ENCODE measurements at regions not wholly inside any gene's neighbourhood (a gene's known extent, or its start where the extent isn't known, plus 50 kb on each side); places are given as distances from the start of the nearest gene placed in this dataset.

- no peak overlapping the region for H3K27ac Mint-ChIP-seq
- no peaks in the 10 kb centered on the region for H3K36me3 Mint-ChIP-seq (ENCODE audit: low read depth)
- no peak overlapping the region for H3K4me3 Mint-ChIP-seq
These were observed 155.8 kb upstream of the BRINP3 start for GRCh38 chr1:190633488-190633887.

GRCh38 chr1:190634134-190634533 lies 156.5 kb upstream of the BRINP3 start:
- H3K4me3 Mint-ChIP-seq: no peak overlapping the region
- no peak overlapping the region for H3K27ac Mint-ChIP-seq
- no peaks in the 10 kb centered on the region for H3K4me1 Mint-ChIP-seq (ENCODE audit: low read depth)
- no peaks in the 10 kb centered on the region for H3K36me3 Mint-ChIP-seq (ENCODE audit: low read depth)
- DNase-seq: no peak
- H3K9me3 Mint-ChIP-seq: peaks cover 45% of the 10 kb centered on the region
- no peak for TF ChIP-seq CTCF (IDR thresholded peaks at IDR 0.05)
- H3K27me3 Mint-ChIP-seq (ENCODE audit: insufficient read depth): no peaks in the 10 kb centered on the region

More at GRCh38 chr1:190633488-190633887, 155.8 kb upstream of the BRINP3 start:
- Mint-ChIP-seq H3K4me1 (ENCODE audit: low read depth) (no peaks in the 10 kb centered on the region), H3K27me3 (ENCODE audit: insufficient read depth) (no peaks in the 10 kb centered on the region), H3K9me3 (peaks cover 45% of the 10 kb centered on the region)
- no peak for TF ChIP-seq CTCF (IDR thresholded peaks at IDR 0.05)
- DNase-seq: no peak

DNA sequence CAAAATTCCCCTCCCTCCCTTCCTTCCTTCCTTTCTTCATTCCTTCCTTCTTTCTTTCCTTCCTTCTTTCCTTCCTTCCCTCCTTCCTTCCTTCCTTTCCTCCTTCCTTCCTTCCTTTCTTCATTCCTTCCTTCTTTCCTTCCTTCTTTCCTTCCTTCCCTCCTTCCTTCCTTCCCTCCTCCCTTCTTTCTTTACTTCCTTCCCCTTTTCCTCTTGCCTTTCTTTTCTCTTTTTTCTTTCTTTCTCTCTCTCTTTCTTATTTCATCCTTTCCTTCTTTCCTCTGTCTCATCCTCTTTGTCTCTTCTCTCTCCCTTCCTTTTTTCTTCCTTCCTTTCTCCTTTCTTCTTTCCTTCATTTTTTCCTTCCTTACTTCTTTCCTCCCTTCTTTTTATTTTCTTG lies 171.9 kb upstream of the BRINP3 start:
- peaks cover 25% of the 10 kb centered on the region for H3K9me3 Mint-ChIP-seq
- peaks cover 5% of the 10 kb centered on the region; the same call in 1 of the 2 replicates for H3K36me3 Mint-ChIP-seq (ENCODE audit: low read depth)
- H3K27ac Mint-ChIP-seq: no peak overlapping the region
- no peak overlapping the region for H3K4me3 Mint-ChIP-seq
- TF ChIP-seq CTCF (IDR thresholded peaks at IDR 0.05): no peak
- no peaks in the 10 kb centered on the region for H3K27me3 Mint-ChIP-seq (ENCODE audit: insufficient read depth)
- H3K4me1 Mint-ChIP-seq (ENCODE audit: low read depth): no peaks in the 10 kb centered on the region
- DNase-seq: no peak

DNA sequence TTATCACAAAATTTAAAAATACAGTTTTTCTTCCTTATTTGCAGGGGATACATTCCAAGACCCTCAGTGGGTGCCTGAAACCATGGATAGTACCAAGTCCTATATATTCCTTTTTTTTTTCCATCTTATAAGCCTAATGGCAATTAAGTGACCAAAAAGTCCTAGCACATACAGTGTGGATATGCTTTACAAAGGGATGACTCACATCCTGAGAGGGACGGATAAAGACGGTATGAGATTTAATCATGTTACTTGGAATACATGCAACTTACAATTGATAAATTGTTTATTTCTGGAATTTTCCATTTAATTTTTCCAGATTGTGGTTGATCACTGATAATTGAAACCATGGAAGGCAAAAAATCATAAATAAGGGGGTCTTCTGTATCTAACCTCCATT lies 181.2 kb upstream of the BRINP3 start:
- Mint-ChIP-seq H3K9me3 (peaks cover 35% of the 10 kb centered on the region), H3K27me3 (ENCODE audit: insufficient read depth) (no peaks in the 10 kb centered on the region), H3K4me1 (ENCODE audit: low read depth) (no peaks in the 10 kb centered on the region), H3K36me3 (ENCODE audit: low read depth) (no peaks in the 10 kb centered on the region), H3K27ac (no peak overlapping the region), H3K4me3 (no peak overlapping the region)
- no peak for DNase-seq
- no peak for TF ChIP-seq CTCF (IDR thresholded peaks at IDR 0.05)

GRCh38 chr1:190663962-190664361 lies 186.3 kb upstream of the BRINP3 start:
- no peak for DNase-seq
- no peak overlapping the region for H3K27ac Mint-ChIP-seq
- no peak overlapping the region for H3K4me3 Mint-ChIP-seq
- H3K4me1 Mint-ChIP-seq (ENCODE audit: low read depth): no peaks in the 10 kb centered on the region
- peaks cover 36% of the 10 kb centered on the region for H3K9me3 Mint-ChIP-seq
- no peak for TF ChIP-seq CTCF (IDR thresholded peaks at IDR 0.05)
- H3K27me3 Mint-ChIP-seq (ENCODE audit: insufficient read depth): peaks cover 2% of the 10 kb centered on the region; the same call in 1 of the 2 replicates
- no peaks in the 10 kb centered on the region for H3K36me3 Mint-ChIP-seq (ENCODE audit: low read depth)

GRCh38 chr1:190665045-190665444 lies 187.4 kb upstream of the BRINP3 start:
- TF ChIP-seq CTCF (IDR thresholded peaks at IDR 0.05): no peak
- no peak overlapping the region for H3K27ac Mint-ChIP-seq

More at GRCh38 chr1:190665045-190665444, 187.4 kb upstream of the BRINP3 start:
- Mint-ChIP-seq H3K4me1 (ENCODE audit: low read depth) (no peaks in the 10 kb centered on the region), H3K9me3 (peaks cover 41% of the 10 kb centered on the region), H3K36me3 (ENCODE audit: low read depth) (no peaks in the 10 kb centered on the region), H3K27me3 (ENCODE audit: insufficient read depth) (peaks cover 2% of the 10 kb centered on the region; the same call in 1 of the 2 replicates), H3K4me3 (no peak overlapping the region)
- no peak for DNase-seq
